Nephron progenitor cell (in vitro differentiated cells): ENCODE measurements at regions not wholly inside any gene's neighbourhood (a gene's known extent, or its start where the extent isn't known, plus 50 kb on each side); places are given as distances from the start of the nearest gene placed in this dataset.

ENCODE experiments used
- DNase-seq: peaks from one replicate; pipeline ENCODE4 v3.0.0; 2021
- H3K27ac Mint-ChIP-seq: 2 replicates; pipeline ENCODE4 v1.8.0; 2021; ENCODE audit warnings: mild to moderate bottlenecking, moderate library complexity, mixed read lengths
- H3K27me3 Mint-ChIP-seq: 2 replicates; pipeline ENCODE4 v1.8.0; 2021; ENCODE audit warnings: mild to moderate bottlenecking, low read depth, mixed read lengths; ENCODE audit not compliant: poor library complexity
- H3K36me3 Mint-ChIP-seq: 2 replicates; pipeline ENCODE4 v1.8.0; 2021; ENCODE audit warnings: low read depth, mixed read lengths
- H3K4me1 Mint-ChIP-seq: 2 replicates; pipeline ENCODE4 v1.8.0; 2021; ENCODE audit warnings: mixed read lengths
- H3K4me3 Mint-ChIP-seq: 2 replicates; pipeline ENCODE4 v1.8.0; 2021; ENCODE audit warnings: mild to moderate bottlenecking, moderate library complexity, mixed read lengths
- H3K9me3 Mint-ChIP-seq: 2 replicates; pipeline ENCODE4 v1.8.0; 2021; ENCODE audit warnings: mild to moderate bottlenecking, moderate library complexity, mixed read lengths
- TF ChIP-seq, protein P1 (sequence below): fragments of 200-600 bp; sonication (generic); IDR thresholded peaks from 2 replicates; pipeline ENCODE4 v1.5.0; 2021; ENCODE audit warnings: antibody characterized with exemption

DNA sequence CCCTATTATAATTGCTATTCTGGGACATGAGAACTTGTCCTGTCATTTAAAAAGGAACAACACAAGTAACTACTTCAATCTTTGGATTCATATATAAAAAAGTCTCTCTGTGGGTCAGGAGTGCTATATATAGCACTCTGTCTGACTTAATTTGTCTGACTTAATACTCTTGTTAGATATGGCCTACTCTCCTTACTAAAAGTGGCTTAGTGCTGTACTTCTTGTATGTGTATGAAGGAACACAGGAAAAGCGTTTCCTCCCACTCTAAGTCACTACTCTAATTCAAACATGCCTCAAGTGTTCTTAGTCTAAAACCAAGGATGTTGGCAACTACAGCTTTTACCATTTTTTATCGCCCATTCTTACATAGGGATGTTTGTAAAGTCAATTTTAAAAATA lies 255.2 kb upstream of the ROBO1 start:
- TF ChIP-seq, protein P1, sequence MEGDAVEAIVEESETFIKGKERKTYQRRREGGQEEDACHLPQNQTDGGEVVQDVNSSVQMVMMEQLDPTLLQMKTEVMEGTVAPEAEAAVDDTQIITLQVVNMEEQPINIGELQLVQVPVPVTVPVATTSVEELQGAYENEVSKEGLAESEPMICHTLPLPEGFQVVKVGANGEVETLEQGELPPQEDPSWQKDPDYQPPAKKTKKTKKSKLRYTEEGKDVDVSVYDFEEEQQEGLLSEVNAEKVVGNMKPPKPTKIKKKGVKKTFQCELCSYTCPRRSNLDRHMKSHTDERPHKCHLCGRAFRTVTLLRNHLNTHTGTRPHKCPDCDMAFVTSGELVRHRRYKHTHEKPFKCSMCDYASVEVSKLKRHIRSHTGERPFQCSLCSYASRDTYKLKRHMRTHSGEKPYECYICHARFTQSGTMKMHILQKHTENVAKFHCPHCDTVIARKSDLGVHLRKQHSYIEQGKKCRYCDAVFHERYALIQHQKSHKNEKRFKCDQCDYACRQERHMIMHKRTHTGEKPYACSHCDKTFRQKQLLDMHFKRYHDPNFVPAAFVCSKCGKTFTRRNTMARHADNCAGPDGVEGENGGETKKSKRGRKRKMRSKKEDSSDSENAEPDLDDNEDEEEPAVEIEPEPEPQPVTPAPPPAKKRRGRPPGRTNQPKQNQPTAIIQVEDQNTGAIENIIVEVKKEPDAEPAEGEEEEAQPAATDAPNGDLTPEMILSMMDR: no peak
- Mint-ChIP-seq H3K4me1 (no peaks in the 10 kb centered on the region), H3K36me3 (no peaks in the 10 kb centered on the region), H3K27ac (no peak overlapping the region), H3K9me3 (no peaks in the 10 kb centered on the region), H3K27me3 (peaks cover 10% of the 10 kb centered on the region), H3K4me3 (no peak overlapping the region)
- no peak for DNase-seq

DNA sequence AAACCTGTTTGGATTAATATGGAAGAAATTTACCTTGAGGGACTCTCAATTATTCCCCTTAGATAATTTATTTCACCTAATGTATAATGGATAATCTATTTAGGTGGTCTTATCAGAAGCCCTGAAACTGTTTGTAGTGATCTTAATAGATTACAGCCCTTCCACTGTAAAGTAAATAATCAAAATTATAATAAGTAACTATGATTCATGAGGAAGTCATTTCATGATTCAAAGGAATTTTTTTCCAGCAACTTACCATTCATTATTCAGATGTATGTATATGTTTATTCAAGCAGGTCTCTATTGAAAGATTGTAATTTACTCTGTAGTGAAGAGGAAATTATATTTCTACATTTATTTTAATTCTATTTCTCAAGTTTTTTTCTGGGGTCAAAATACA lies 250.6 kb upstream of the ROBO1 start:
- TF ChIP-seq, protein P1: no peak
- no peaks in the 10 kb centered on the region for H3K4me1 Mint-ChIP-seq

DNA sequence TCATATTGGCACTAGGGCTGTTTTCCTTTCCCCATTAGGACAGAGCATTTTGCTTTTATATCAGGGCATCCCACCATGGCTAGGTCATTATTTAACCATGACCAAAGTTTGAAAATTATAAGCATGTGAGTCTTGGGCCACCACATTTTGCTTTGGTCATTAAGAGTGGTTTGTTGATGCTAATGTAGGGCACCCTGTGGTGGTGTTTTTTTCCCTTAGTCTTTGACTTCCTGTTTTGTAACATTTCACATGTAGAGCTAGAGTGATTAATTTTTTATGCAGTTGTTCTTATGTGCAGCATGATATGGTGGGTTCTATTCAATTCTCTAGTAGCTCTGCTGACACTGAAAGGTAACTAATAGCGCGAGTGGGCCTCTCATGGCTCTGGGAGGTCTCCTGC lies 249.6 kb upstream of the ROBO1 start:
- Mint-ChIP-seq H3K27ac (no peak overlapping the region), H3K36me3 (no peaks in the 10 kb centered on the region), H3K4me3 (no peak overlapping the region), H3K9me3 (no peaks in the 10 kb centered on the region), H3K27me3 (peaks cover 10% of the 10 kb centered on the region), H3K4me1 (no peaks in the 10 kb centered on the region)
- no peak for DNase-seq
- TF ChIP-seq, protein P1: no peak

More for the DNA sequence above, 250.6 kb upstream of the ROBO1 start:
- Mint-ChIP-seq H3K4me3 (no peak overlapping the region), H3K27me3 (peaks cover 10% of the 10 kb centered on the region), H3K36me3 (no peaks in the 10 kb centered on the region), H3K27ac (no peak overlapping the region), H3K9me3 (no peaks in the 10 kb centered on the region)
- no peak for DNase-seq

DNA sequence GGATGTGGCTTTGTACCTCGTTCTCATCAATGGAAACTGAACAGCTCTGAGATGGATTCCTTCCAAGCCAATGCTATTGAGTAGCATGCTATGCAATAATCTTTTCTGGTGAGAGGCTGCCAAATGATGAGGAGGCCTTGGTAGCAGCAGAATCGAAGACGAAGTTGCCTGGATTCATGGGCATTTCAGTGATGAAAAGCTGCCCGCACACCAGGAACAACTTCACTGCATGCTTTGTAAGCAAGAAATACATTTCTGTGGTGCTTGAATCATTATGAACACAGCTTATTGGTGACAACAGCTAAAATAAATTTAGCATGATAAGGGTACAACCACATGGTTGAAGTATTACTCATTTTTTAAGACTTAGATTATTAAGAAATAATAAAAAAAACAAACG lies 246.8 kb upstream of the ROBO1 start:
- H3K4me1 Mint-ChIP-seq: no peaks in the 10 kb centered on the region
- no peaks in the 10 kb centered on the region for H3K9me3 Mint-ChIP-seq
- no peak overlapping the region for H3K27ac Mint-ChIP-seq
- TF ChIP-seq, protein P1: no peak
- DNase-seq: no peak
- H3K36me3 Mint-ChIP-seq: no peaks in the 10 kb centered on the region
- H3K4me3 Mint-ChIP-seq: no peak overlapping the region
- peaks cover 2% of the 10 kb centered on the region for H3K27me3 Mint-ChIP-seq

DNA sequence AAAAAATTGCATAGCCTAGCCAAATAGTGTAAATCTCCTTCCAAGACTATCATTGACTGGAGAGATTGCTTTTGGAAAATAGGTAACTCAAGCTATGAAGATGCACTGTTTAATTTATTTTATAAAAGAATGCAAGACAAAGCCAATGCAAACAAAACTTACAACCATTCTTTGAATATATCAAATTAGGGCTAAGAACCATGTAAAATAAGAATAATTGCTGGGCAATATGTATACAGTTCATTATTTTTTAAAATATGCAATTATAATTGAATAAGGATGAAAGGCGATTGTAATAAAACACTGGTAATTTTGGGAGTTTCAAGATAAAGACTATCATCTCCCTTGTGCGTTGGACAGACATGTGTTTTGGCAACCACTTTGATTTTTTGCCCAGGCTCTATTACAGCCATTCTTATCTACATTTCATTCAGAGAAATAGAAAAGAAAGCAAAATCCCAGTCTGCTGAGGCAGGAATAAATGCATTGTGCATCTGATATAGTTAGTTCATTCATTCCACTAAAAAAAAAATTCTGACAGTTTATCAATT lies 242.3 kb upstream of the ROBO1 start:
- peaks cover 2% of the 10 kb centered on the region for H3K27me3 Mint-ChIP-seq
- DNase-seq: no peak
- H3K27ac Mint-ChIP-seq: no peak overlapping the region
- TF ChIP-seq, protein P1: no peak
- H3K4me1 Mint-ChIP-seq: no peaks in the 10 kb centered on the region
- no peaks in the 10 kb centered on the region for H3K9me3 Mint-ChIP-seq
- no peaks in the 10 kb centered on the region for H3K36me3 Mint-ChIP-seq
- no peak overlapping the region for H3K4me3 Mint-ChIP-seq

DNA sequence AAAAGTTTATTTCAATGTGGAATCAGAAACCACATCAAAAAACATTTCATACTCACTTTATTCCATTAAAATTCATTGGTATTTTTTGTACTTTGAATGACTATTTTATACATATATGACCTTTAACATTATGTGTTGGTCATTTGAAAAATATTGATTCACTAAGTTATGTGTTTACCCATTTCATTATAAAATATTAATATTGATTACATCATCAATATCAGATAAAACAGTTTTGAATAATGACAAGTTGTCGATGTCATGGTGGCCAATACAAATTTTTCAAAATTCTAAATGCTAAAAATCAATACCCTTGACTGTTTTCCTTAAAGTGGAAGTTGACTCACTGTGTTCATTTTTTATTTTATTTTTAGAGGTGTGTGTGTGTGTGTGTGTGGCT lies 239.7 kb upstream of the ROBO1 start:
- peaks cover 2% of the 10 kb centered on the region for H3K27me3 Mint-ChIP-seq
- H3K4me1 Mint-ChIP-seq: no peaks in the 10 kb centered on the region
- TF ChIP-seq, protein P1: no peak
- no peak overlapping the region for H3K4me3 Mint-ChIP-seq
- no peaks in the 10 kb centered on the region for H3K36me3 Mint-ChIP-seq
- peaks cover 4% of the 10 kb centered on the region for H3K9me3 Mint-ChIP-seq
- no peak overlapping the region for H3K27ac Mint-ChIP-seq
- no peak for DNase-seq
